HL-60 (cell line): ENCODE measurements at regions not wholly inside any gene's neighbourhood (a gene's known extent, or its start where the extent isn't known, plus 50 kb on each side); places are given as distances from the start of the nearest gene placed in this dataset.
"Not testable (repeated sequence)": the region's sequence is repeated elsewhere in the genome, so short reads cannot be mapped to it uniquely, and the experiment has no call there.

ENCODE experiments used
- DNase-seq, 2 experiments: peaks; one replicate each; pipeline ENCODE4 v3.0.0-alpha.2; 2010 to 2020; ENCODE audit warnings: low read depth in 1 of 2, low spot score in 1 of 2
- H3K27ac ChIP-seq: fragments of 250-450 bp; sonication (Bioruptor Pico); replicated peaks from 2 replicates; pipeline ENCODE4 v1.5.1; 2020; ENCODE audit warnings: mild to moderate bottlenecking, moderate library complexity
- H3K27me3 ChIP-seq: fragments of 250-450 bp; sonication (Bioruptor Pico); 2 replicates; pipeline ENCODE4 v1.5.1; 2021; ENCODE audit warnings: mild to moderate bottlenecking, moderate library complexity; ENCODE audit not compliant: insufficient read depth, poor library complexity, severe bottlenecking
- H3K4me3 ChIP-seq: replicated peaks from 2 replicates; pipeline ENCODE4 v1.5.1; 2011; ENCODE audit warnings: mild to moderate bottlenecking, control low read depth, low read length; ENCODE audit not compliant: insufficient read depth
- CTCF ChIP-seq: IDR thresholded peaks from one replicate; pipeline ENCODE4 v1.5.1; 2011; ENCODE audit warnings: low read length, control low read depth, inconsistent platforms; ENCODE audit not compliant: insufficient read depth
- GABPA ChIP-seq: IDR thresholded peaks from 2 replicates; pipeline ENCODE4 v1.6.1; 2012; ENCODE audit warnings: low read depth
- POLR2AphosphoS5 ChIP-seq: IDR thresholded peaks from 2 replicates; pipeline ENCODE4 v1.6.1; 2012; ENCODE audit warnings: low read depth
- REST ChIP-seq: IDR thresholded peaks from 2 replicates; pipeline ENCODE4 v1.6.1; 2012; ENCODE audit warnings: low read depth; ENCODE audit not compliant: insufficient replicate concordance
- SPI1 ChIP-seq: IDR thresholded peaks from 2 replicates; pipeline ENCODE4 v1.6.1; 2012; ENCODE audit warnings: low read depth, mild to moderate bottlenecking, borderline replicate concordance

GRCh38 chr3:22010997-22011396, 260.0 kb upstream of the ZNF385D start:
- DNase-seq = no peak
- no peak overlapping the region for H3K4me3 ChIP-seq
- no peaks in the 10 kb centered on the region for H3K27me3 ChIP-seq
- no peak overlapping the region for H3K27ac ChIP-seq
- no peak for TF ChIP-seq POLR2AphosphoS5
- no peak for TF ChIP-seq CTCF
- no peak for TF ChIP-seq SPI1
- no peak for TF ChIP-seq REST
- no peak for TF ChIP-seq GABPA

GRCh38 chr3:22012471-22012870, 261.5 kb upstream of the ZNF385D start:
- no peak for DNase-seq
- H3K27ac ChIP-seq = no peak overlapping the region

GRCh38 chr3:22013641-22014040, 262.6 kb upstream of the ZNF385D start:
- Histone ChIP-seq H3K27ac (no peak overlapping the region), H3K4me3 (no peak overlapping the region), H3K27me3 (no peaks in the 10 kb centered on the region)
- no peak for DNase-seq
- TF ChIP-seq POLR2AphosphoS5 (no peak), CTCF (no peak), SPI1 (no peak), REST (no peak), GABPA (no peak)

More at GRCh38 chr3:22012471-22012870, 261.5 kb upstream of the ZNF385D start:
- Histone ChIP-seq H3K4me3 (no peak overlapping the region), H3K27me3 (no peaks in the 10 kb centered on the region)
- no peak for TF ChIP-seq SPI1

GRCh38 chr3:22016197-22016596, 265.2 kb upstream of the ZNF385D start:
- TF ChIP-seq REST = no peak
- Histone ChIP-seq H3K27ac (no peak overlapping the region), H3K4me3 (no peak overlapping the region)

GRCh38 chr3:22024638-22025037, 273.6 kb upstream of the ZNF385D start:
- not testable (repeated sequence) for H3K27ac ChIP-seq, DNase-seq, H3K27me3 ChIP-seq, H3K4me3 ChIP-seq

More at GRCh38 chr3:22016197-22016596, 265.2 kb upstream of the ZNF385D start:
- no peaks in the 10 kb centered on the region for H3K27me3 ChIP-seq
- no peak for DNase-seq
